ENCODE measurements at regions not wholly inside any gene's neighbourhood (a gene's known extent, or its start where the extent isn't known, plus 50 kb on each side); places are given as distances from the start of the nearest gene placed in this dataset.

GRCh38 chr1:14220811-14221210, 377.7 kb upstream of the KAZN start:
- H3K79me2 ChIP-seq (ENCODE audit: insufficient read depth, low read length), result no peaks in the 10 kb centered on the region
- TF ChIP-seq EZH2phosphoT487 (conservative IDR thresholded peaks at IDR 0.05; ENCODE audit: low read length) (no peak), CTCF (IDR thresholded peaks at IDR 0.05; ENCODE audit: insufficient read depth, low read length, poor library complexity, severe bottlenecking) (no peak)
- no peaks in the 10 kb centered on the region for H4K20me1 ChIP-seq (ENCODE audit: low read depth, low read length)
- H3K9ac ChIP-seq (ENCODE audit: low read length), result no peak overlapping the region
- H3K9me3 ChIP-seq (ENCODE audit: insufficient read depth, low read length), result no peaks in the 10 kb centered on the region
- no peak overlapping the region for H3K4me2 ChIP-seq (ENCODE audit: low read depth, low read length, poor library complexity, severe bottlenecking)
- H3K27me3 ChIP-seq (ENCODE audit: low read length), result no peaks in the 10 kb centered on the region
- H3K4me3 ChIP-seq (ENCODE audit: insufficient read depth, low read length, poor library complexity, severe bottlenecking), result no peak overlapping the region
- H3K9me2 ChIP-seq (replicated peaks; ENCODE audit: insufficient read depth, low read length), result no peaks in the 10 kb centered on the region
- H3K27ac ChIP-seq (ENCODE audit: low read depth, low read length), result no peak overlapping the region
- no peaks in the 10 kb centered on the region; the same call in 1 of the 2 replicates for H3K36me3 ChIP-seq (ENCODE audit: low read length)
- H2AFZ ChIP-seq (ENCODE audit: low read depth, low read length, severe bottlenecking), result no peak overlapping the region
- no peaks in the 10 kb centered on the region for H3F3A ChIP-seq (ENCODE audit: insufficient read depth)

GRCh38 chr1:14222086-14222485, 376.4 kb upstream of the KAZN start:
- Histone ChIP-seq H3K36me3 (ENCODE audit: low read length) (no peaks in the 10 kb centered on the region; the same call in 1 of the 2 replicates), H3K4me3 (ENCODE audit: insufficient read depth, low read length, poor library complexity, severe bottlenecking) (no peak overlapping the region), H3K27me3 (ENCODE audit: low read length) (no peaks in the 10 kb centered on the region), H3K4me2 (ENCODE audit: low read depth, low read length, poor library complexity, severe bottlenecking) (no peak overlapping the region), H3K9me2 (replicated peaks; ENCODE audit: insufficient read depth, low read length) (no peaks in the 10 kb centered on the region), H3K27ac (ENCODE audit: low read depth, low read length) (no peak overlapping the region), H4K20me1 (ENCODE audit: low read depth, low read length) (no peaks in the 10 kb centered on the region), H2AFZ (ENCODE audit: low read depth, low read length, severe bottlenecking) (no peak overlapping the region), H3K9ac (ENCODE audit: low read length) (no peak overlapping the region), H3K79me2 (ENCODE audit: insufficient read depth, low read length) (no peaks in the 10 kb centered on the region), H3K9me3 (ENCODE audit: insufficient read depth, low read length) (no peaks in the 10 kb centered on the region), H3F3A (ENCODE audit: insufficient read depth) (no peaks in the 10 kb centered on the region)
- no peak for TF ChIP-seq EZH2phosphoT487 (conservative IDR thresholded peaks at IDR 0.05; ENCODE audit: low read length)
- no peak for TF ChIP-seq CTCF (IDR thresholded peaks at IDR 0.05; ENCODE audit: insufficient read depth, low read length, poor library complexity, severe bottlenecking)

GRCh38 chr1:14228677-14229076, 369.8 kb upstream of the KAZN start:
- H2AFZ ChIP-seq (ENCODE audit: low read depth, low read length, severe bottlenecking), result no peak overlapping the region
- H4K20me1 ChIP-seq (ENCODE audit: low read depth, low read length), result no peaks in the 10 kb centered on the region
- no peak overlapping the region for H3K4me3 ChIP-seq (ENCODE audit: insufficient read depth, low read length, poor library complexity, severe bottlenecking)
- no peaks in the 10 kb centered on the region for H3F3A ChIP-seq (ENCODE audit: insufficient read depth)
- H3K9me3 ChIP-seq (ENCODE audit: insufficient read depth, low read length), result no peaks in the 10 kb centered on the region
- H3K9ac ChIP-seq (ENCODE audit: low read length), result no peak overlapping the region
- H3K27ac ChIP-seq (ENCODE audit: low read depth, low read length), result no peak overlapping the region
- no peak overlapping the region for H3K4me2 ChIP-seq (ENCODE audit: low read depth, low read length, poor library complexity, severe bottlenecking)
- H3K9me2 ChIP-seq (replicated peaks; ENCODE audit: insufficient read depth, low read length), result no peaks in the 10 kb centered on the region
- TF ChIP-seq EZH2phosphoT487 (conservative IDR thresholded peaks at IDR 0.05; ENCODE audit: low read length), result no peak
- no peak for TF ChIP-seq CTCF (IDR thresholded peaks at IDR 0.05; ENCODE audit: insufficient read depth, low read length, poor library complexity, severe bottlenecking)
- no peaks in the 10 kb centered on the region for H3K27me3 ChIP-seq (ENCODE audit: low read length)
- no peaks in the 10 kb centered on the region for H3K79me2 ChIP-seq (ENCODE audit: insufficient read depth, low read length)
- no peaks in the 10 kb centered on the region for H3K36me3 ChIP-seq (ENCODE audit: low read length)

Measured in SU-DHL-6 (cell line).